ENCODE measurements at regions not wholly inside any gene's neighbourhood (a gene's known extent, or its start where the extent isn't known, plus 50 kb on each side); places are given as distances from the start of the nearest gene placed in this dataset.

- Histone ChIP-seq H3K36me3 (no peaks in the 10 kb centered on the region), H3K27me3 (no peaks in the 10 kb centered on the region), H3K4me1 (no peaks in the 10 kb centered on the region), H3K4me3 (ENCODE audit: low read depth, low read length) (no peak overlapping the region), H3K9me3 (no peaks in the 10 kb centered on the region)
- DNase-seq: no peak
- TF ChIP-seq CTCF (IDR thresholded peaks at IDR 0.05; ENCODE audit: low read depth, low read length): no peak
These were observed 1148.5 kb upstream of the CELF2 start for GRCh38 chr10:9869205-9869604.

GRCh38 chr10:9869606-9870176 lies 1148.0 kb upstream of the CELF2 start:
- no peaks in the 10 kb centered on the region for H3K27me3 ChIP-seq
- no peak for TF ChIP-seq CTCF (IDR thresholded peaks at IDR 0.05; ENCODE audit: low read depth, low read length)
- H3K4me1 ChIP-seq: no peaks in the 10 kb centered on the region
- H3K9me3 ChIP-seq: no peaks in the 10 kb centered on the region
- no peaks in the 10 kb centered on the region for H3K36me3 ChIP-seq
- H3K4me3 ChIP-seq (ENCODE audit: low read depth, low read length): no peak overlapping the region
- DNase-seq: no peak

- no peak for DNase-seq
- no peak for TF ChIP-seq CTCF (IDR thresholded peaks at IDR 0.05; ENCODE audit: low read depth, low read length)
These were observed 1142.3 kb upstream of the CELF2 start for GRCh38 chr10:9875353-9875752.

GRCh38 chr10:9877978-9878377 lies 1139.7 kb upstream of the CELF2 start:
- TF ChIP-seq CTCF (IDR thresholded peaks at IDR 0.05; ENCODE audit: low read depth, low read length): no peak
- Histone ChIP-seq H3K4me3 (ENCODE audit: low read depth, low read length) (no peak overlapping the region), H3K36me3 (no peaks in the 10 kb centered on the region), H3K9me3 (no peaks in the 10 kb centered on the region; the same call in none of the 2 replicates), H3K27me3 (no peaks in the 10 kb centered on the region), H3K4me1 (no peaks in the 10 kb centered on the region)
- DNase-seq: no peak

More at GRCh38 chr10:9875353-9875752, 1142.3 kb upstream of the CELF2 start:
- no peaks in the 10 kb centered on the region; the same call in 1 of the 2 replicates for H3K9me3 ChIP-seq
- no peaks in the 10 kb centered on the region for H3K36me3 ChIP-seq
- no peak overlapping the region for H3K4me3 ChIP-seq (ENCODE audit: low read depth, low read length)
- H3K27me3 ChIP-seq: no peaks in the 10 kb centered on the region
- no peaks in the 10 kb centered on the region for H3K4me1 ChIP-seq

GRCh38 chr10:9878383-9878782 lies 1139.3 kb upstream of the CELF2 start:
- H3K4me1 ChIP-seq: no peaks in the 10 kb centered on the region
- no peaks in the 10 kb centered on the region for H3K36me3 ChIP-seq
- no peak for DNase-seq
- H3K4me3 ChIP-seq (ENCODE audit: low read depth, low read length): no peak overlapping the region
- no peaks in the 10 kb centered on the region; the same call in none of the 2 replicates for H3K9me3 ChIP-seq
- H3K27me3 ChIP-seq: no peaks in the 10 kb centered on the region
- no peak for TF ChIP-seq CTCF (IDR thresholded peaks at IDR 0.05; ENCODE audit: low read depth, low read length)

GRCh38 chr10:9885761-9886160 lies 1131.9 kb upstream of the CELF2 start:
- DNase-seq: no peak
- Histone ChIP-seq H3K4me3 (ENCODE audit: low read depth, low read length) (no peak overlapping the region), H3K4me1 (no peaks in the 10 kb centered on the region), H3K36me3 (no peaks in the 10 kb centered on the region), H3K9me3 (no peaks in the 10 kb centered on the region; the same call in 1 of the 2 replicates), H3K27me3 (no peaks in the 10 kb centered on the region)
- TF ChIP-seq CTCF (IDR thresholded peaks at IDR 0.05; ENCODE audit: low read depth, low read length): no peak
